HG02678 (cell line): ENCODE measurements at regions not wholly inside any gene's neighbourhood (a gene's known extent, or its start where the extent isn't known, plus 50 kb on each side); places are given as distances from the start of the nearest gene placed in this dataset.

Source experiments
- ATAC-seq: cut with Tn5 transposase; IDR thresholded peaks from one replicate; pipeline ENCODE4 v1.9.1; 2021; ENCODE audit warnings: mild to moderate bottlenecking, moderate library complexity; ENCODE audit not compliant: unreplicated experiment

DNA sequence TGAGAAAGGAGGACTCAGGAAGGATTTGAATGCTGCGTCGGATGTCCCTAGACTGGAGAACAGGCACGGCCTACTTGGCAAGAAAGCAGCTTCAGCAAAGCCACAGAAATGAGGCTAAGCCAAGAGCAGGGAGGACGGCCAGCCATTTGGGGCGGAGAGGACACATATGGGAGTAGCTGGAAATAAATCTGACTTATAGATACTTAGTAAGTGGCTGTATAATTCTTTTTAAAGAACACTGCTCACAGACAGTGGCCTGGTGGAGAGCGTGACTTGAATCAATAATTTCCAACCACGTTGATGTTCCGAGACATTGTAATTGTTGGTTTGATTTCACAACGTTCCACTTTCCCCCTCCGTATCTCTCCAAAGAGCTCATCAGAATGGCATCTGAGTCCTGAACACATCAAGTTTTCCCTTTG lies 67.7 kb upstream of the JCAD start:
- ATAC-seq, result no peak

DNA sequence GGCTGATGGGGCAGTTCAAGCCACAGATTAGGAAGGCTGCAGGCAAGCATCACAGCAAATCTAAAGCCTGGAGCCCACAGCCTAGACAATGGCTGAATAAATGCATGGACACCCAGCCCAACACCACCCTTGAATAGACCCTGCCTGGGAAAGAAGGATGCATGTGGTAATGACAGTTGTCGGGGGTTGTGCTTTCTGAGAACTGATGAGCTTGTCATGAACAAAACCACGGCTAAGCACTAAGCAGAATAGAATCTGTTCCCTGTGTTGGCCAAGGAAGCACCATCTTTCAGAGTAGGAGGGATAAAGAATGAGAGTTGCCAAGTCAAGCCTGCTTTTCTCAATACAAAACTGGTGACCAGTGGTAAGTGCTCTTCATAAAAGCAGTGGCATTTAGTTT lies 66.1 kb upstream of the JCAD start:
- ATAC-seq, result no peak

DNA sequence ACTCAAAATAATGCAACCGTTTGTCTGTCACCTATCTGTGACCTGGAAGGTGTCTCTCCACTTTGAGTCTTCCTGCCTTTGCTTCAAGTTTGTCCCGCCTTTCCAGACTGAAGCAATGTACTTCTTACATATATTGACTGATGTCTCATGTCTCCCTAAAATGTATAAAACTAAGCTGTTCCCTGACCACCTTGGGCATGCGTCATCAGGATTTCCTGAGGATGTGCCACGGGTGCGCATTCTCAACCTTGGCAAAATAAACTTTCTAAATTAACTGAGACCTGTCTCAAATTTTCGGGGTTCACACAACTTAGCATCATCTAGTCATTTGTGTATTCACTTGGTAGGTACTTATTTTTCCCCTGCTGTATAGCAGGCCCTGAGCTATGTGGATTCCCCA lies 65.3 kb upstream of the JCAD start:
- no peak for ATAC-seq

DNA sequence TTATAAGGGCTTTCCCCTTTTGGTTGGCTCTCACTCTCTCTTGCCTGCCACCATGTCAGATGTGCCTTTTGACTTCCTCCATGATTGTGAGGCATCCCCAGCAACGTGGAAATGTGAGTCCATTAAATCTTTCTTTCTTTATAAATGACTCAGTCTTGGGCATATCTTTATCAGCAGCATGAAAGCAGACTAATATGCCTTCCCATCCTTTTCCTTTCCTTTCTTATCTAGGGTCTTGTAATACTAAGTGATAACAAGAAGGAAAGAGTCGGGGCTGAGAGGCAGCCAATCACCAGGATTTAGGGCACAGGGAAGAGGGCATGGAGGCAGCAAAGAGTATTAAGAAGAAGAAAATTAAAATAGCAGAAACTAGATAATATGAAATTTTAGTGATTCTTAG lies 62.0 kb upstream of the JCAD start:
- no peak for ATAC-seq

DNA sequence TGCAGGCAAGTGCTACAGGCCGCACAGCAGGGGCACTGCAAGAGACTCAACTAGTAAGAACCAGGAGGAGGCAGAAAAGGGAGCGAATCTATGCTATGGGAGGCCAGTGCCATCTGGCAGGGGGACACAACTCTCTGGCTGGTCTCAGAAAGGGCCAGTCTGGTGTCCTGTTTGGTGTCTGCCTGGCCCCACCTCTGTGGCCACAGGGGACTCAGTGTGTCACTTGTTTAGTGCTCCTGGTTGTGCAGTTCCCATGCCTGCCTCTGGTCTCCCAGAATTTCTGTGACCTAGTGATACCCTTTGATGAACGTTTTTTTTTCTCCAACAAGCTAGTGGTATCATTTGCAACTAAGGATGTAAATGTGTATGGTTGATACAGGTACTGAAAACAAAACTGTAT lies 59.2 kb upstream of the JCAD start:
- no peak for ATAC-seq

DNA sequence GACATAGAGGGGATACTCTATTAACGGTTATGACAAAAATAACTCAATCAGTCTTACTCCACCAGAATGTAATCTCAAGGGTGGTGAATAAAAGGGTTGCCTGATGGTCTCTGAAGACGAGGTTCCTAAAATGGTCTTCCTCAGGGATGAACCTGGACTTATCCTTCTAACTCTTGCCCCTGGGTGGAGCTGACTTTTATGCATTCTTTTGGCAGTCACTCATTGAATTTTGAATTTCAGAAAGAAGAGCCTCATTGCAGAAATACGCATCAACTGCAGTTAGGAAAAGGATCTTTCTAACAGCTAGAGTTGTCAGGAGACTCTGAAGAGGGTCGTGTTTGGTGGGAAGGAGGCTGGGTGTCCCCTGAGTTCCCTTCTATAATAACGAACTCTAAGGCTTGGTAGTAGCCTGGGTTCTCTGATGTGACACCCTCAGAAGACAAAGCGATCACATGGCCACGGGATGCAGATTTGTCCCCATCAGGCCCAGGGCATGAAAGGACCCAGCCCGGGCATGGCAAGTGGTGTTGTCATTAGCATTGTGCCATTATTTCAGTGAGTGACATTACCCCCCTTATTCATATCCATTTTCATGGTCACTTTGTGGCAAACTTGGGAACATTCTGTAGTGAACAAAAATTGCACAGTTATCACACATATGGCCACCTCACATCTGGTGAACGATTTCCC lies 58.6 kb upstream of the JCAD start:
- no peak for ATAC-seq

DNA sequence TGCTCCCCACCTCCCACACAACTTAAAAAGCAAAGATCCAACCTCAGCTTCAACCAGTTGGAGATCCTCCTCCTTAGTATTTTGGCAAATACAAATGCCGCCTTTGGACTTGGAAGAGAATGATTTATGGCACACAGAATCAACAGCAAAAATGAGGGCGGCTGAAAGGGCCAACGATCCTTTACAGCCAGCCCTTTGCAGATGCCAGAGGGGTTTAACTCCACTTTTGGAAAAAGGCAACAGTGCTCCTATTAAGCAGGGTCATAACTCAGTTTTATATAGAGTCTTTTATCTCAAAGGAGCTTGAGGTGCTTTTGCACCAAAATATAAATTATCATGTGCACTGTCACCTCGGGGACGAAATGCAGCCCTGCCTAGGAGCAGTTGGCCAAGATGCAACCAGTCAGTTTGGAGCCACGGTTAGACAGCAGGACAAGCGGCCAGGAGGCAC lies 56.7 kb upstream of the JCAD start:
- no peak for ATAC-seq

DNA sequence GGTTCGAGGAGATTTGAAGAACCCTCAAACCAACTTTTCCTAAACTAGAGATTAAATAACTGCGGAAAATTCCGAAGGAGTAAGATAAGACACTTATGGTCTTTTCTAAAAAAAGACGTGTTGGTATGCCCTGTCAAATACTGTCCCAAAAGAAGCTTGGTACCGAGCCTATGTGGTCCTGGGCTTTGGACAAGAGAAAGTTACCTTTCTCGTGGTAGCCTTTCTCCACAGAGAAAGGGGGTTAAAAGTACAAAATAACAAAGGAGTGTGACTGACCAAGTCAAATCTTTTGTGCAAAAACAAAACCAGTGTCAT lies 56.2 kb upstream of the JCAD start:
- no peak for ATAC-seq

DNA sequence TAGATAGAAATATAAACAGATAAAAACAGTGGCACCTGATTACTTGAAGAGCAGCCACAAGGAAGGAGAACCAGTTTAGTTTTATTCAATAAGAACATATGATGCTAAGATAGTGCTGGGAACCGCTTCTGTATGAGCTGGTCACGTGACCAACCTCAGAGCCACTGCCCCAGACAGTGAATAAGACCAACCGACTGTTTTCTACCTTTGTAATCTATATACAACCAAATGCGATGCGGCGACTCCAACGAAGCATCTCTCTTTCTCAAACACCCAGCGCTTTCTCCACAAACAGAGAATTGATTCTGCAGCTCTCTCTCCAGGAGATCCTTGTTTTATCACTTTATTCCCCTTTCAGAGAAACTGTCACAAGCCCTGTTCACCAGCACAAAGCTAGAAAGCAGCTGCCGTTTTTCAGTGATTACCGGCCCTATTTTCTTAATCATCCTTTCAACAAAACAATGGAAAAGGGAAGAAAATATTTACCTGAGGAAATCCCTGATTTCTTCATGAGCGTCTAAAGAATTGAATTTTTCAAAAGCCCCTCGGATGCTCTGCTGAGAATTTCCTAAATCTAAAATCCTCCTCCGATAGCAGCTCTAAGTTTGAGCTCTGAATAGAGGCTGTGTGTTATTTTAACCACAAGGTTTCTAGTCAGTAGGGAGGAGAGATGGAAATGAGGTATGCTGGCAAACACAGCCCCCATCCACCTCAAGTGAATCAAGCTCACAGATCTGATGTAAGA lies 55.7 kb upstream of the JCAD start:
- no peak for ATAC-seq

DNA sequence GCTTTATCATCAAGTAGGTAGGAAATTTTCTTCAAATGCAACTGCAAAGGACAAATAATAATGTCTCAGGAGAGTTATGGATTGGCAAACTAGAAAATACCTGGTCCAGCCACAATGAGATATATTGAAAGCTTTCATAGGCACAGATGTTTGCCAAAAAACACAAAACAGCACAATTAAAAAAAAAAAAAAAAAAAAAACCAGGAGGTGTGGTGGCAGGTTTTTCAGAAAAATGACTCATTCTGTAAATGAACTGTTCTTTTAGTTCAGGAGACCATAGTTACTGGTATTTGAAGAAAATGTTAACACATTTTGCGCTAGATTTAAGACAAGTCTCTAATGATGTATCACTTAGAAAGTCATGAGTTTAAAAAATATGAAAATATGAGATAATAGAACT lies 55.0 kb upstream of the JCAD start:
- ATAC-seq, result no peak

DNA sequence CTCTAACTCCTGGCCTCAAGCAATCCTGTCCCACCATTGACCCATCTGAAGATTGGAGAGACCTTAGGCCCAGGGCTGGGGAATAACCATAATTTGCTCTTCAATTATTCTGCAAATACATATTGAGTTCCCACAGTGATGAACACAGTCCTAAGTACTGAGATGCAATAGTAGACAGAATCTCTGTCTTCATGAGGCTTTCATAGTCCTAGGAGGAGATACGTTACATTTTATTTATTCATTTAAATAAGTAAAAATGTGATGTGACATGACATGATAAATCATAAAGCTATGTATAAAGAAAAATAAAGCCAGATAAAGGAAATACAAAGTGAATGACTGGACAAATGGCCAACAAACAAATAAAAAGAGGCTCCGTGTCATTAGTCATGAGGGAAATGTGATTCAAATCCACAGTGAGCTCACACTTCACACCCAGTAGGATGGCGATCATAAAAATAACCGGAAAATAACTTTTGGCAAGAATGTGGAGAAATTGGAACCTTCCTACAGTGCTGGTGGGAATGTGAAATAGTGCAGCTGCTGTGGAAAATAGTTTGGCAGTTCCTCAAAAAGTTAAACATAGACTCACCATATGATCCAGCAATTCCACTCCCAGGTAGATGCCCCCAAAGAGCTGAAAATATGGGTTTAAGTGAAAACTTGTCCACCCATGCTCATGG lies 52.1 kb upstream of the JCAD start:
- ATAC-seq, result no peak
